ENCODE measurements at regions not wholly inside any gene's neighbourhood (a gene's known extent, or its start where the extent isn't known, plus 50 kb on each side); places are given as distances from the start of the nearest gene placed in this dataset.

GRCh38 chr10:123395906-123396305 is 241.7 kb downstream of the BUB3 start:
- TF ChIP-seq USF2 (IDR thresholded peaks at IDR 0.05) = no peak
- no peak for TF ChIP-seq RCOR1 (IDR thresholded peaks at IDR 0.05; ENCODE audit: low read depth, low read length)
- no peak for TF ChIP-seq RFX5 (IDR thresholded peaks at IDR 0.05)
- no peak for TF ChIP-seq RAD21 (conservative IDR thresholded peaks at IDR 0.05 in 1 of 2, IDR thresholded peaks at IDR 0.05 in 1 of 2)
- no peak for TF ChIP-seq ESRRA (IDR thresholded peaks at IDR 0.05; ENCODE audit: borderline replicate concordance, low read length)
- TF ChIP-seq ZSCAN20 (CRISPR knock-in tag; IDR thresholded peaks at IDR 0.05) = no peak
- no peak for TF ChIP-seq MAFK (IDR thresholded peaks at IDR 0.05; ENCODE audit: partially characterized antibody)
- WGBS (ENCODE audit: missing lambda C conversion rate) = 32% methylated on average over 6 of the region's 6 CpGs
- Histone ChIP-seq H3K4me3 (no peak overlapping the region), H3K9me3 (no peaks in the 10 kb centered on the region; the same call in 2 of the 3 replicates), H3K27ac (no peak overlapping the region), H3K4me1 (no peaks in the 10 kb centered on the region), H3K4me2 (no peak overlapping the region)
- ChIA-PET POLR2A (no interaction called here), CTCF (interaction anchor here (2.0 kb wide), 1 partner anchor 15 kb away, joined by 7 read pairs; no protein-coding TSS in a partner anchor)
- ATAC-seq = no peak
- no peak for DNase-seq (ENCODE audit: low read depth in 1 of 2, low spot score in 1 of 2)
- FAIRE-seq = no peak

GRCh38 chr10:123398180-123398591 is 244.0 kb downstream of the BUB3 start:
- no peak for ATAC-seq
- no peak overlapping the region for H3K4me3 ChIP-seq
- no peaks in the 10 kb centered on the region for H3K4me1 ChIP-seq
- H3K9me3 ChIP-seq = no peaks in the 10 kb centered on the region; the same call in 2 of the 3 replicates
- TF ChIP-seq E2F6 (IDR thresholded peaks at IDR 0.05; ENCODE audit: borderline replicate concordance, low read depth) (no peak), ZC3H11A (IDR thresholded peaks at IDR 0.05) (no peak), HEYL (CRISPR knock-in tag; IDR thresholded peaks at IDR 0.05) (no peak), HOXB13 (CRISPR knock-in tag; IDR thresholded peaks at IDR 0.05; ENCODE audit: low read depth) (no peak), ESRRA (IDR thresholded peaks at IDR 0.05; ENCODE audit: borderline replicate concordance, low read length) (no peak), USF2 (IDR thresholded peaks at IDR 0.05) (no peak), PHF8 (IDR thresholded peaks at IDR 0.05; ENCODE audit: borderline replicate concordance, low read depth) (no peak), SMC3 (IDR thresholded peaks at IDR 0.05) (no peak), MAFK (IDR thresholded peaks at IDR 0.05; ENCODE audit: partially characterized antibody) (no peak), BCL3 (IDR thresholded peaks at IDR 0.05) (no peak), HOXA7 (CRISPR knock-in tag; IDR thresholded peaks at IDR 0.05) (no peak), CEBPB (IDR thresholded peaks at IDR 0.05) (no peak)
- H3K4me2 ChIP-seq = no peak overlapping the region
- DNase-seq (ENCODE audit: low read depth in 1 of 2, low spot score in 1 of 2) = no peak
- CTCF ChIA-PET = interaction anchor here (2.1 kb wide), 1 partner anchor 264 kb away, joined by 8 read pairs; no protein-coding TSS in a partner anchor
- FAIRE-seq = no peak
- POLR2A ChIA-PET = no interaction called here
- WGBS (ENCODE audit: missing lambda C conversion rate) = 46% methylated on average over 4 of the region's 4 CpGs
- no peak overlapping the region for H3K27ac ChIP-seq

GRCh38 chr10:123398756-123399155 is 244.6 kb downstream of the BUB3 start:
- no peaks in the 10 kb centered on the region; the same call in 2 of the 3 replicates for H3K9me3 ChIP-seq
- H3K4me1 ChIP-seq = no peaks in the 10 kb centered on the region
- H3K27ac ChIP-seq = no peak overlapping the region
- FAIRE-seq (no peak), ATAC-seq (no peak), DNase-seq (ENCODE audit: low read depth in 1 of 2, low spot score in 1 of 2) (no peak)
- H3K4me2 ChIP-seq = no peak overlapping the region
- H3K4me3 ChIP-seq = no peak overlapping the region
- ChIA-PET POLR2A (no interaction called here), CTCF (interaction anchor here (0.9 to 2.1 kb wide), 2 partner anchors 18 to 265 kb away, joined by 4 to 8 read pairs; no protein-coding TSS in a partner anchor)
- TF ChIP-seq EHF (CRISPR knock-in tag; IDR thresholded peaks at IDR 0.05) = no peak
- no peak for TF ChIP-seq ATOH8 (CRISPR knock-in tag; IDR thresholded peaks at IDR 0.05; ENCODE audit: low read depth)
- no peak for TF ChIP-seq USF2 (IDR thresholded peaks at IDR 0.05)
- no peak for TF ChIP-seq BCL3 (IDR thresholded peaks at IDR 0.05)
- no peak for TF ChIP-seq BHLHE40 (IDR thresholded peaks at IDR 0.05; ENCODE audit: low read depth, low read length)
- TF ChIP-seq ZNF302 (CRISPR knock-in tag; IDR thresholded peaks at IDR 0.05) = no peak
- TF ChIP-seq HOXB5 (CRISPR knock-in tag; IDR thresholded peaks at IDR 0.05) = no peak
- TF ChIP-seq HDAC2 (IDR thresholded peaks at IDR 0.05) = no peak
- no peak for TF ChIP-seq HMGXB4 (CRISPR knock-in tag; IDR thresholded peaks at IDR 0.05; ENCODE audit: borderline replicate concordance)
- no peak for TF ChIP-seq CHD2 (IDR thresholded peaks at IDR 0.05; ENCODE audit: low read length, partially characterized antibody)
- TF ChIP-seq RCOR1 (IDR thresholded peaks at IDR 0.05; ENCODE audit: low read depth, low read length) = no peak
- no peak for TF ChIP-seq CBX8 (IDR thresholded peaks at IDR 0.05)
- no peak for TF ChIP-seq KDM1A (IDR thresholded peaks at IDR 0.05; ENCODE audit: low read depth)
